K562 (cell line): ENCODE measurements at regions not wholly inside any gene's neighbourhood (a gene's known extent, or its start where the extent isn't known, plus 50 kb on each side); places are given as distances from the start of the nearest gene placed in this dataset.

Experiments
- ATAC-seq: fragments of 200-7000 bp; cut with Tn5 transposase; 3 replicates; pipeline ENCODE4 v1.9.1; 2020; ENCODE audit warnings: moderate library complexity
- BruUV-seq: library from RNA; stranded (reverse); fragments of 400-500 nt; replicated peaks from 2 replicates; lab custom pipeline; 2021; lab: Mats Ljungman, UMichigan
- CTCF ChIA-PET: fragments of 300-600 bp; formaldehyde crosslinking; extraction: SDS; loops from one replicate; lab custom pipeline; 2021; ENCODE audit warnings: low intra/inter-chr PET ratio; lab: Yijun Ruan, JAX
- POLR2A ChIA-PET: fragments of 300-600, 350-650 bp; sonication (Branson Sonifier 250); formaldehyde crosslinking; extraction: SDS; loops from one replicate; lab custom pipeline; 2021; ENCODE audit warnings: antibody characterized with exemption, inconsistent platforms; lab: Yijun Ruan, JAX
- DNase-seq, 4 experiments: peaks; one replicate each; pipeline versions ENCODE4 v3.0.0 to v3.0.0-alpha.2; 2011 to 2018; ENCODE audit warnings: low spot score in 3 of 4, mixed read lengths in 3 of 4; ENCODE audit errors: extremely low read depth in 1 of 4
- FAIRE-seq: peaks from 2 replicates; lab custom pipeline; 2011; peaks lifted over from hg19 to GRCh38; lab: Jason Lieb, UNC
- H2AFZ ChIP-seq: 2 replicates; pipeline ENCODE4 v1.6.0; 2011; ENCODE audit warnings: low read depth, low read length, control low read depth, inconsistent platforms
- H3K27ac ChIP-seq: fragments of 200-600 bp; 3 replicates; pipeline ENCODE4 v1.8.0; 2011; ENCODE audit warnings: low read depth, mild to moderate bottlenecking, control low read depth, inconsistent platforms, low read length, moderate library complexity, mixed read lengths; ENCODE audit errors: extremely low read depth
- H3K27me3 ChIP-seq, 2 experiments: fragments of 300-600 bp in 1 of 2; 2 replicates in 1 of 2; 3 replicates in 1 of 2; pipeline versions ENCODE4 v1.6.0 to v1.8.0; 2011; ENCODE audit warnings: inconsistent platforms in 2 of 2, low read length in 2 of 2, mild to moderate bottlenecking in 1 of 2, mixed read lengths in 1 of 2, moderate library complexity in 1 of 2; ENCODE audit not compliant: control insufficient read depth in 2 of 2, insufficient read depth in 2 of 2
- H3K36me3 ChIP-seq: fragments of 300-600 bp; 3 replicates; pipeline ENCODE4 v1.8.0; 2011; ENCODE audit warnings: mild to moderate bottlenecking, low read length, inconsistent platforms; ENCODE audit not compliant: control insufficient read depth, insufficient read depth
- H3K4me1 ChIP-seq, 2 experiments: fragments of 200-600 bp in 1 of 2; replicated peaks in 1 of 2; 2 replicates in 1 of 2; 3 replicates in 1 of 2; pipeline versions ENCODE4 v1.5.1 to v1.8.0; 2011; ENCODE audit warnings: inconsistent platforms in 2 of 2, low read length in 2 of 2, mild to moderate bottlenecking in 1 of 2, mixed read lengths in 1 of 2, moderate library complexity in 1 of 2; ENCODE audit not compliant: control insufficient read depth in 2 of 2, insufficient read depth in 2 of 2
- H3K4me2 ChIP-seq: 2 replicates; pipeline ENCODE4 v1.6.1; 2011; ENCODE audit warnings: low read length, control low read depth, inconsistent platforms, mixed read lengths; ENCODE audit not compliant: insufficient read depth
- H3K4me3 ChIP-seq: fragments of 200-600 bp; sonication (generic), shearing (Covaris generic); 2 replicates; pipeline ENCODE4 v1.5.1; 2016; ENCODE audit warnings: control low read depth, inconsistent platforms
- H3K79me2 ChIP-seq: fragments of 200-600 bp; 3 replicates; pipeline ENCODE4 v1.8.0; 2011; ENCODE audit warnings: low read length, inconsistent platforms; ENCODE audit not compliant: control insufficient read depth, insufficient read depth
- H3K9ac ChIP-seq, 2 experiments: 2 replicates each; pipeline versions ENCODE4 v1.6.0 to v1.6.1; 2011; ENCODE audit warnings: low read depth in 2 of 2, low read length in 2 of 2, control low read depth in 1 of 2, inconsistent platforms in 1 of 2, mild to moderate bottlenecking in 1 of 2, mixed read lengths in 1 of 2; ENCODE audit not compliant: insufficient read depth in 1 of 2
- H3K9me1 ChIP-seq: one replicate; pipeline ENCODE4 v1.6.0; 2011; ENCODE audit warnings: inconsistent platforms, mild to moderate bottlenecking, low read length, moderate library complexity; ENCODE audit not compliant: control insufficient read depth, insufficient read depth
- H3K9me3 ChIP-seq: replicated peaks from 2 replicates; pipeline ENCODE4 v1.5.1; 2011; ENCODE audit warnings: low read depth, low read length, inconsistent platforms; ENCODE audit not compliant: control insufficient read depth, insufficient read depth
- H4K20me1 ChIP-seq: replicated peaks from 2 replicates; pipeline ENCODE4 v1.6.1; 2011; ENCODE audit warnings: low read length, inconsistent platforms, mixed read lengths; ENCODE audit not compliant: control insufficient read depth, insufficient read depth
- CCAR2 ChIP-seq: fragments of 200-400 bp; formaldehyde crosslinking; IDR thresholded peaks from 2 replicates; pipeline ENCODE4 v1.6.1; 2017; ENCODE audit warnings: mild to moderate bottlenecking, low read depth, low read length
- GATA2 ChIP-seq: sonication (generic); formaldehyde crosslinking; IDR thresholded peaks from 2 replicates; pipeline ENCODE4 v1.4.0; 2020; ENCODE audit warnings: mild to moderate bottlenecking, missing genetic modification reagents
- HNRNPK ChIP-seq: fragments of 200-400 bp; formaldehyde crosslinking; IDR thresholded peaks from one replicate; pipeline ENCODE4 v1.6.1; 2018; ENCODE audit warnings: mild to moderate bottlenecking, low read depth, low read length; ENCODE audit not compliant: poor library complexity, severe bottlenecking
- SIN3B ChIP-seq: fragments of 450-650 bp; IDR thresholded peaks from 2 replicates; pipeline ENCODE4 v1.6.1; 2017; ENCODE audit warnings: low read depth, mild to moderate bottlenecking, moderate library complexity
- ZFP1 ChIP-seq: fragments of 450-650 bp; formaldehyde crosslinking; IDR thresholded peaks from 2 replicates; pipeline ENCODE4 v1.4.0; 2020; ENCODE audit warnings: mild to moderate bottlenecking, mixed read lengths
- ZNF318 ChIP-seq, 2 experiments: fragments of 450-650 bp; IDR thresholded peaks; 2 replicates each; pipeline ENCODE4 v1.6.1; 2016; ENCODE audit warnings: mild to moderate bottlenecking in 2 of 2, borderline replicate concordance in 1 of 2, low read depth in 1 of 2, moderate library complexity in 1 of 2
- ZNF398 ChIP-seq: fragments of 250-450 bp; sonication (Bioruptor Pico); IDR thresholded peaks from 2 replicates; pipeline ENCODE4 v1.8.0; 2021; ENCODE audit warnings: moderate library complexity, mild to moderate bottlenecking, inconsistent platforms
- ZNF561 ChIP-seq: fragments of 450-650 bp; formaldehyde crosslinking; conservative IDR thresholded peaks from 2 replicates; pipeline ENCODE4 v1.4.0; 2020; ENCODE audit warnings: mild to moderate bottlenecking, moderate library complexity
- ZNF764 ChIP-seq: fragments of 250-450 bp; sonication (Bioruptor Pico); IDR thresholded peaks from 2 replicates; pipeline ENCODE4 v1.4.0; 2020; ENCODE audit warnings: low read depth, mild to moderate bottlenecking, moderate library complexity
- WGBS: fragments of 100-300 bp; shearing (Covaris generic); methylation state at CpG from one replicate; pipeline ENCODE4 v1.1.6; 2016; ENCODE audit warnings: low coverage, mixed read lengths; ENCODE audit not compliant: insufficient coverage; ENCODE audit errors: missing lambda C conversion rate; 5-methylcytosine and 5-hydroxymethylcytosine counted together
- in situ Hi-C: fragments of 300-500 bp; cut with MboI; formaldehyde crosslinking; loops from 4 replicates; pipeline ENCODE4 v1.15.0; 2018; ENCODE audit warnings: inconsistent platforms, mixed read lengths
- intact Hi-C: fragments of 100-400 bp; cut with micrococcal nuclease; formaldehyde crosslinking; loops from 2 replicates; pipeline ENCODE4 v1.14.2; 2022

- DNase-seq (no peak), ATAC-seq (no peak), FAIRE-seq (no peak)
- no peaks in the 10 kb centered on the region for H3K9me3 ChIP-seq
- POLR2A ChIA-PET = no interaction called here
- no peaks in the 10 kb centered on the region for H3K9me1 ChIP-seq
- in situ Hi-C loops = no loop called here
- CTCF ChIA-PET = no interaction called here
- intact Hi-C loops = no loop called here
- no peak overlapping the region for H2AFZ ChIP-seq
- WGBS = 3% methylated on average over 3 of the region's 3 CpGs
- H3K27me3 ChIP-seq = peaks cover 0 to 4% of the 10 kb centered on the region in 2 experiments; a peak in 1 of 5 replicates
- H3K27ac ChIP-seq = no peak overlapping the region
- no peaks in the 10 kb centered on the region for H4K20me1 ChIP-seq
- H3K4me2 ChIP-seq = no peak overlapping the region
- H3K4me1 ChIP-seq = no peaks in the 10 kb centered on the region
- H3K36me3 ChIP-seq = no peaks in the 10 kb centered on the region
- no TSS peak for BruUV-seq
- H3K4me3 ChIP-seq = no peak overlapping the region
- H3K79me2 ChIP-seq = no peaks in the 10 kb centered on the region
- no peak overlapping the region for H3K9ac ChIP-seq
- TF ChIP-seq ZNF764 (no peak), CCAR2 (no peak), ZNF561 (CRISPR knock-in tag) (no peak), ZFP1 (CRISPR knock-in tag) (no peak), SIN3B (no peak), HNRNPK (no peak), GATA2 (CRISPR knock-in tag) (no peak), ZNF318 (IDR thresholded peaks at IDR 0.05; ENCODE audit: borderline replicate concordance in 1 of 2, low read depth in 1 of 2) (no peak), ZNF398 (no peak)
Measured at GRCh38 chr6:137269347-137269746, 50.2 kb upstream of the IFNGR1 start.
